Body of pancreas (tissue), 4 donors: ENCODE measurements at regions not wholly inside any gene's neighbourhood (a gene's known extent, or its start where the extent isn't known, plus 50 kb on each side); places are given as distances from the start of the nearest gene placed in this dataset.

Source experiments
- ATAC-seq: fragments of 150-250 bp; one replicate; pipeline ENCODE4 v1.9.1; 2016
- DNase-seq, 4 donors: peaks; one replicate each; pipeline ENCODE4 v3.0.0-alpha.2; 2019
- H3K27ac ChIP-seq, 4 donors: fragments of 200-600 bp; sonication (generic); 1 replicate in 3 of 4; 2 replicates in 1 of 4; pipeline versions ENCODE4 v1.5.1 to v1.6.1; 2016 to 2019; ENCODE audit warnings: mild to moderate bottlenecking in 1 of 4, mixed read lengths in 1 of 4, moderate library complexity in 1 of 4
- H3K27me3 ChIP-seq, 2 donors: fragments of 200-600 bp; sonication (generic); one replicate each; pipeline ENCODE4 v1.6.0; 2016; ENCODE audit warnings: mild to moderate bottlenecking in 1 of 2
- H3K36me3 ChIP-seq, 2 donors: fragments of 200-600 bp; sonication (generic); replicated peaks in 1 of 2; 2 replicates each; pipeline ENCODE4 v1.5.1; 2016; ENCODE audit warnings: low read depth in 2 of 2; ENCODE audit not compliant: insufficient read depth in 1 of 2
- H3K4me1 ChIP-seq: fragments of 200-600 bp; sonication (generic); one replicate; pipeline ENCODE4 v1.6.0; 2016
- H3K4me3 ChIP-seq, 2 donors: fragments of 200-600 bp; sonication (generic); 1 replicate in 1 of 2; 2 replicates in 1 of 2; pipeline ENCODE4 v1.5.1; 2016 to 2019
- H3K9me3 ChIP-seq, 3 donors: fragments of 200-600 bp; sonication (generic); 1 replicate in 2 of 3; 2 replicates in 1 of 3; pipeline ENCODE4 v1.5.1; 2016
- CTCF ChIP-seq, 7 experiments: fragments of 450-650 bp in 4 of 7; fragments of 200-600 bp in 3 of 7; sonication (generic) in 3 of 7; IDR thresholded peaks; one replicate each; pipeline ENCODE4 v1.5.1; 2016 to 2019; ENCODE audit warnings: antibody characterized with exemption in 7 of 7
- POLR2A ChIP-seq, 3 donors: fragments of 450-650 bp; IDR thresholded peaks; one replicate each; pipeline ENCODE4 v1.6.1; 2016; ENCODE audit warnings: antibody characterized with exemption in 3 of 3, mild to moderate bottlenecking in 2 of 3
- WGBS, 2 donors: methylation state at CpG; one replicate each; pipeline ENCODE4 v1.1.5; 2017; 5-methylcytosine and 5-hydroxymethylcytosine counted together
- intact Hi-C: fragments of 100-400 bp; cut with DNase I; formaldehyde crosslinking; loops from one replicate; pipeline ENCODE4 v1.15.1; 2023

- intact Hi-C loops: no loop called here
- peak in 1 of 4 donors; percentile 13 for DNase-seq
- ATAC-seq: no peak
- no peaks in the 10 kb centered on the region for H3K4me1 ChIP-seq
- no peaks in the 10 kb centered on the region for H3K9me3 ChIP-seq
- H3K27ac ChIP-seq: no peak overlapping the region
- H3K27me3 ChIP-seq: no peaks in the 10 kb centered on the region
- H3K4me3 ChIP-seq: no peak overlapping the region
- 80 to 90% methylated on average over 6 of the region's 6 CpGs for WGBS, 2 donors
- TF ChIP-seq CTCF (IDR thresholded peaks at IDR 0.05) (no peak), POLR2A (IDR thresholded peaks at IDR 0.05) (no peak)
- no peaks in the 10 kb centered on the region for H3K36me3 ChIP-seq
Observed at GRCh38 chr3:188092648-188093047, 61.3 kb upstream of the LPP start.

DNA sequence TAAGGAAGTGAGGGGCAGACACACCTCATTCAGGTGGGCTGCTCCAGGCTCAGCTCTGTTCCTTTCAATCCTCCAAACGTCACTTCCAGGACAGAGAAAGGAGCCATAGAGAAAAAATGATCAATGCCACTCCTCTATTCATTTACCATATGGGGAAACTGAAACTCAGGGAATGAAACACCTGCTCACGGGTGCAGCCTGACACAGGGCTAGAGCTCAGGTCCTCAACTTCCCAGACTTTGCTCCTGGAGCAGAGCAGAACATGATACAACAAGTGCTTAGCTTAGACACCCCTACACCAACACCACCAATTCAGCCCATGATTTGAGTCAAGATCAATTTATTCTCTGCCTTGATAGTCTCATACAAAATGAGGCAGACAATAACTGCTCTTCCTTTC, 58.5 kb upstream of the LPP start:
- Histone ChIP-seq H3K9me3 (no peaks in the 10 kb centered on the region), H3K4me3 (no peak overlapping the region), H3K36me3 (no peaks in the 10 kb centered on the region), H3K4me1 (no peaks in the 10 kb centered on the region), H3K27me3 (no peaks in the 10 kb centered on the region), H3K27ac (no peak overlapping the region)
- DNase-seq (peak in 1 of 4 donors; percentile 11), ATAC-seq (no peak)
- WGBS, 2 donors: 49 to 52% methylated on average over 2 of the region's 2 CpGs
- TF ChIP-seq CTCF (IDR thresholded peaks at IDR 0.05): no peak
- no peak for TF ChIP-seq POLR2A (IDR thresholded peaks at IDR 0.05)
- intact Hi-C loops: no loop called here

GRCh38 chr3:188097791-188098190, 56.2 kb upstream of the LPP start:
- H3K27ac ChIP-seq: no peak overlapping the region
- intact Hi-C loops: no loop called here
- no peaks in the 10 kb centered on the region for H3K36me3 ChIP-seq
- no peak overlapping the region for H3K4me3 ChIP-seq
- 83 to 92% methylated on average over 7 of the region's 7 CpGs for WGBS, 2 donors
- H3K27me3 ChIP-seq: no peaks in the 10 kb centered on the region
- no peak for TF ChIP-seq CTCF (IDR thresholded peaks at IDR 0.05)
- no peak for TF ChIP-seq POLR2A (IDR thresholded peaks at IDR 0.05)
- ATAC-seq (no peak), DNase-seq (peak in 1 of 4 donors; percentile 16)
- H3K9me3 ChIP-seq: no peaks in the 10 kb centered on the region
- H3K4me1 ChIP-seq: no peaks in the 10 kb centered on the region

DNA sequence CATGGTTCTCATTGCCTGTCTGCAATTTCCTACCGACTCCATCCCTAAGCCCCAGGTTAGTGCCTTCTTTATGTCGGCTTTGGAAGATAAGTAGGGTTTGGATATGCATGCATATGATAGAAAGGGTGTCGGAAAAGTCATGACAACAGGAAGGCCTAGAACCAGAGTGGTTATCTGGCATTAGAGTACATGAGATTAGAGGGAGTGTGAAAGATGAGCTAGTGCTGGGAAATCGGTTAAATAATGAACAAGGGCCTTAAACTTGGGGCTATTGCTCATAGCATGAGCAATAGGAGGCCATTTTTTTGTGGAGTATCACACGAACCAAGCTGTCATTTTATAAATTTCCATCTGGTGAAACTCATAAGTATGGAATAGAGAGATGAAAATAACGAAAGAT, 54.0 kb upstream of the LPP start:
- H3K9me3 ChIP-seq: no peaks in the 10 kb centered on the region
- intact Hi-C loops: no loop called here
- H3K36me3 ChIP-seq: no peaks in the 10 kb centered on the region
- 83 to 85% methylated on average over 6 of the region's 6 CpGs for WGBS, 2 donors
- TF ChIP-seq CTCF (IDR thresholded peaks at IDR 0.05): no peak
- TF ChIP-seq POLR2A (IDR thresholded peaks at IDR 0.05): no peak
- no peak overlapping the region for H3K27ac ChIP-seq
- DNase-seq: no peak
- H3K4me1 ChIP-seq: no peaks in the 10 kb centered on the region
- no peak for ATAC-seq
- no peak overlapping the region for H3K4me3 ChIP-seq
- H3K27me3 ChIP-seq: no peaks in the 10 kb centered on the region

DNA sequence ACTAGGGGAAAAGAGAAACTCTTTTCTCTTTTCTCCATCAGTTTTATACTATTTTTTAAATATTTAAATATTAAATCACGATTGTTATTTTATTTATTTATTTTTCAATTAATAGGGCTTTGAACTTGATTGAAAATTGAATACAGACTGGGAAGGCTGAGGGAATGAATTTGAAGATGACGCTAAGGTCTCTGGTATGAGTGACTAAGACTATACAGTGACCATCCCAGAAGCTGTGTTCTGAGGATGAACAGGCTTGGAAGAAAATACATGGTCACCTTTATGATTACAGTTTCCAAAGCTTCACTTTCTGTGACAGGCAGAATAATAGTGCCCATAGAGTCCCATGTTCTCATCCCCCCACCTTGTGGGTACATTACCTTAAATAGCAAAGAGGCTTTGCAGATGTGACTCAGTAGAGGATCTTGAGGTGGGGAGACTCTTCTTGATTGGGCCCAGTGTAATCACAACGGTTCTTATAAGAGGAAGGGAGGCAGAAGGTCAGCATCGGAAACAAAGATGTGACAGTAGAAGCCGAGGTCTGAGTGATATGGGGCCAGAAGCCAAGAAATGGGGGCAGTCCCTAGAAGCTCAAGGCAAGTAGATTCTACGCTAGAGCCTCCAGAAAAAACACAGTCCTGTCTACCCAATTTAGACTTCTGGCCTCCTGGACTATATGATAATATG, 51.0 kb upstream of the LPP start:
- no peaks in the 10 kb centered on the region for H3K9me3 ChIP-seq
- no peaks in the 10 kb centered on the region for H3K36me3 ChIP-seq
- ATAC-seq (no peak), DNase-seq (no peak)
- intact Hi-C loops: no loop called here
- H3K27me3 ChIP-seq: no peaks in the 10 kb centered on the region
- no peaks in the 10 kb centered on the region for H3K4me1 ChIP-seq
- no peak for TF ChIP-seq CTCF (IDR thresholded peaks at IDR 0.05)
- no peak for TF ChIP-seq POLR2A (IDR thresholded peaks at IDR 0.05)
- no peak overlapping the region for H3K4me3 ChIP-seq
- 87 to 89% methylated on average over 6 of the region's 6 CpGs for WGBS, 2 donors
- H3K27ac ChIP-seq: no peak overlapping the region
